GM18505 (cell line): ENCODE measurements at regions not wholly inside any gene's neighbourhood (a gene's known extent, or its start where the extent isn't known, plus 50 kb on each side); places are given as distances from the start of the nearest gene placed in this dataset.
"Not testable (repeated sequence)": the region's sequence is repeated elsewhere in the genome, so short reads cannot be mapped to it uniquely, and the experiment has no call there.

Experiments used
- ATAC-seq: cut with Tn5 transposase; IDR thresholded peaks from one replicate; pipeline ENCODE4 v1.9.1; 2021; ENCODE audit not compliant: unreplicated experiment
- POLR2A ChIP-seq: IDR thresholded peaks from 4 replicates; pipeline ENCODE4 v1.6.1; 2011; ENCODE audit warnings: borderline replicate concordance; ENCODE audit not compliant: insufficient read depth, insufficient read length; ENCODE audit errors: extremely low read depth

GRCh38 chr15:20295238-20295811, 246.3 kb downstream of the GOLGA6L6 start:
- ATAC-seq: no peak

GRCh38 chr15:20294651-20295237, 246.9 kb downstream of the GOLGA6L6 start:
- no peak for TF ChIP-seq POLR2A
- ATAC-seq: no peak

More at GRCh38 chr15:20295238-20295811, 246.3 kb downstream of the GOLGA6L6 start:
- no peak for TF ChIP-seq POLR2A

GRCh38 chr15:20292422-20293005, 249.1 kb downstream of the GOLGA6L6 start:
- not testable (repeated sequence) for ATAC-seq

GRCh38 chr15:20291616-20292015, 250.0 kb downstream of the GOLGA6L6 start:
- ATAC-seq: not testable (repeated sequence)

GRCh38 chr15:20290606-20291005, 251.0 kb downstream of the GOLGA6L6 start:
- ATAC-seq: not testable (repeated sequence)

GRCh38 chr15:20289538-20290103, 252.0 kb downstream of the GOLGA6L6 start:
- ATAC-seq: not testable (repeated sequence)

GRCh38 chr15:20288800-20289537, 252.6 kb downstream of the GOLGA6L6 start:
- ATAC-seq: not testable (repeated sequence)

GRCh38 chr15:20286559-20286958, 255.0 kb downstream of the GOLGA6L6 start:
- ATAC-seq: not testable (repeated sequence)

GRCh38 chr15:20285696-20286300, 255.8 kb downstream of the GOLGA6L6 start:
- not testable (repeated sequence) for ATAC-seq

GRCh38 chr15:20284891-20285535, 256.6 kb downstream of the GOLGA6L6 start:
- ATAC-seq: not testable (repeated sequence)

GRCh38 chr15:20283651-20284050, 257.9 kb downstream of the GOLGA6L6 start:
- not testable (repeated sequence) for ATAC-seq

GRCh38 chr15:20282491-20282943, 259.1 kb downstream of the GOLGA6L6 start:
- ATAC-seq: not testable (repeated sequence)

- not testable (repeated sequence) for ATAC-seq
These were observed 259.9 kb downstream of the GOLGA6L6 start for GRCh38 chr15:20281567-20282275.
